ENCODE measurements at regions not wholly inside any gene's neighbourhood (a gene's known extent, or its start where the extent isn't known, plus 50 kb on each side); places are given as distances from the start of the nearest gene placed in this dataset.

DNA sequence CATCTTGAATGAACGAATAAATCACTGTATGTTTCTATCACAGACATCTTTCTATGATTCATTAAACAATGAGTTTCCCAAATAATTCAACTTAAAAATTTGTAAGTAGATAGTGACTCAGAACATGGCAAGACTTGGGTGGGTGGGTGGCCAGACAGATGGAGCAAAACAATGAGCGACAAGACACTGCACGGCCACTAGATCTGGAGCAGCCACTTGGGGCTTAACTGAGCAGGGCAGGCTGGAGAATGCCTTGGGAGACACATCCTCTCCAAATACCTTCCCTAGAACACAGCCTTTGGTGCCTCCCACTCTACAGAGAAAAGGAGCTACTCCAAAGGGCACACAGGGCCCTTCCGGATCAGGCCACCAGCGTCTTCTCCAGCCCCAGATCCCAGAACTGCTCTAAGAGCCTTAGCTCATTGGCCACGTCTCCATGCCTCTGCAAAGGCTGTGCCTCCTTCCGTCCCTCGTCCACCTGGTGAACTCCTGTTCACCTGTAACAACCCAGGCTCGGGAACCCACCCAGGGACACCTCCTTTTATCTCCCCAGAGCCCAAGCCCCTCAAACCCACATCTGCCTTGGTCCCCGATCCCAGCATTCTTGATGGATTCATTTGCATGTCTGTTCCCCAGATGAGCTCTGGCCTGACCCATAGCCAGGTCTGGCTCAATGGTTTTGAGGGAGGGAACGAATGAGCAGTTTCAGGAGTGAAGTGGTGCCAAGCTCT lies 134.9 kb upstream of the IQSEC1 start:
- no peak for DNase-seq

DNA sequence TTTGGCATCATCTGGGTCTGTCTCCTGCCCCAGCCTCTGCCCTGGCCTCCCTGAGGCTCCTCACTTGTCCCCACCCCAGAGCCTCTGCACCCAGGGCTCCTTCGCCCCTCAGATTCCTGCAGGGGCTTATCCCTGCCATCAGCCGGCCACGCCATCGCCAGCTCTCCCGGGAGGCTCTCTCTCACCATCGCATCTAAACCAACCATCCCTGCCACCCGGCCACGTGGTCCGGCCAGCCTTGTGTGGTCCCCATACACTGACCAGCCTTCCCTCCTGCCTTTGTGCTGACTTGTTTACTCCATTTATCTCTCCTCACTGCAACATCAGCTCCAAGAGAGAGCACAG lies 134.3 kb upstream of the IQSEC1 start:
- no peak for DNase-seq

DNA sequence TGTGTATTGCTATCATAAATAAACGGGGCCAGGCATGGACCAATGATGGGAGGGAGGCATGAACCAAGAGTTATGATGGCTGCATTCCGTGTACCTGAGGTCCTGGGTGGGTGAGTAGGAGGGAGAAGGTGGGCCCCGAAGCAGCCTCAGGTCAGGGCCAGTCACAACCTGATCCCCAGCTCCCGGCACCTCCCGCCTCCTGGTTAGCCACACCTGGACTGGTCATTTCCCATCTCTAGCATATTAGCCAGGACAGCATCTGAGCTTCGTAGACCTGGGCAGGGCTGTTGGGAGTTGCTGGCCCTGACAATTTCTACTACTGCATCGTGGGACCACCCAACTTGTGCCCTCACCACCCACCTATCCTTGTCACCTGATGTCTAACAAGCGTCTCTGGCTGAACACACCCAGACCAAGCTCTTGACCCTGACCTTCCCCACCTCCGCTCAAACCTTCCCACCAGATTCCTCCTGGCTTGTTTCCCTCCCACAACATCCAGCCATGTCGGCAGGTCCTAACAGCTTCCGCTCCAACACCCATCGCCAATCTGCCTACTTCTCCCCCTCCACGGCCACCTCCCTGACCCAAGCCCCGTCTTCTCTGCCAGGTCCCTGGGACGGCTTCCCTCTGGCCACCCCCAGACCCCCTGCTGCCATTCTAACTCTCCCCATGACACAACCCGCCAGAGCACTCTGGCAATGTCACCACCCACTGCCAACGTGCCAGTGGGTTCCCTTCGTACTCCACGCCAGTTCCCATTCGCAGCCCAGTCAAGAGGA lies 133.8 kb upstream of the IQSEC1 start:
- no peak for DNase-seq

DNA sequence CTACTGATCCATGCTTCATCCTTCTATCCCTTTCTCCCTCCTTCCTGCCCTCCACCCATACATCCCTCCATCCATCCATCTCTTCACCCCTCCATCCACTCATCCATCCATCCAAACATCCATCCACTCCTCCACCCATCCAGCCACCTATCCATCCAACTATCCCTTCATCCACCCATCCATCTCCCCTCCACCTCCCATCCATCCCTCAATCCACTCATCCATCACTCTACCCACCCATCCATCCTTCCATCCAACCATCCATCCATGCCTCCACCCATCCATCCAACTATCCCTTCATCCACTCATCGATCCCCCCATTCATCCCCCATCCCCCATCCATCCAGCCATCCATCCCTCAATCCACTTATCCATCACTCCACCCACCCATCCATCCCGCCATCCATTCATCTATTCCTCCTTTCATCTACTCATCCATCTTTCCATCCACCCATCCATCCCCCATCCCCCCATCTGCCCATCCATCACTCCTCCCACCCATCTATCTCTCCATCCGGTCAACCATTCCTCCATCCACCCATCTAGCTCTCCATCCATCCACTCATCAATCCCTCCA lies 132.4 kb upstream of the IQSEC1 start:
- no peak for DNase-seq

DNA sequence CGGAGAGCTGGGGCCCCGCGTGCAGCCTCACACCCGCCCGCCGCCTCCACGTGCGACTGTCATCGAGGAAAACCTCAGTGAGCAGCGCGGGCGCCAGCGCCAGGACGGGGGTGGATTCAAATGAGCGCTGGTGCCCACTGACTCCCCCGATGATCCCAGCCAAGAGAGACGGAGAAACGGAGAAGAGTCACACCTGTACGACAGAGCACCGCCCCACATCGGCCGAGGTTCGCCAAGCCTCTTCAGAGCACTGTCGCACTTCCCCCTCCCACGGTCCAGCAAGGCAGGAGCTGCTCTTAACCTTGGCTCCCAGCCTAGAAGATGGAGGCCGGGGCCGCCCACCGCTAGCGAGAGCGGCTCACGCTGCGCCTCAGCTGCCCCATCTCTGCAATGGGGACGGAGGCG lies 130.9 kb upstream of the IQSEC1 start:
- no peak for DNase-seq

DNA sequence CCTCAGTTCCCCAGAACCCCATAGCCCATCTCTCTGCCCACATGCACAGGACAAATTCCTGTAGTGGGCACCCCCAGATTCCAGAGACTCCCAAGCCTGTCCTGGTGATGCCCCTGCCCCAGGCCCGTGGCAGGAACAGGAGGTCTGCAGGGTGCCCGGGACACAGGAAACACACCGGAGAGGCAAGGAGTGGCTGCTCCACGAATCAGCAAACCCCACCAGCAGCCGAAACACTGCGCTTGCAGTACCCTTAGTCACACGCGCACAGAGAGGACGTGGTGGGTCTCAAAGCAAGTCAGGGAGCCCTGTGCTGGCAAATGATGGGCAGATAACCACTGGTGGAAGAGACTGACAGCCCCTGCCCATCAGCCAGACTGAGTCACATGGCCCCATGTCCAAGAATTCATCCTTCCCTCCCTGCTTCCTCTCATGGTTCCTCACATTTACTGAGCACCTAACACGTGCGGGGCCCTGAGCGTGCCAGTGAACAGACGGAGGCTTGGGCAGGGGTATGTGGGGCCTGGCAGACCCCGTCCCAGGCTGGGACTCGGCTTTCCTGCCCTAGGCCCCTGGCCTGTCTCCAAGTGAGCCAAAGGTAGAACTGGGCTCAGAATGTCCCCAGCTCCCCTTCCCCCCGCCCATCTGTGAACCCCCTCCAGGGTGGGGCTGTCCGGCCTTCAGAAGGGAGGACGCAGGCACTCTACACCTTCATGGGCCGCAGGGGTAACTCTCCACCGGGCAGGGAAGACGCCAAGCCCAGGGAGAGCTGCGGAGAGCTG lies 130.4 kb upstream of the IQSEC1 start:
- no peak for DNase-seq

DNA sequence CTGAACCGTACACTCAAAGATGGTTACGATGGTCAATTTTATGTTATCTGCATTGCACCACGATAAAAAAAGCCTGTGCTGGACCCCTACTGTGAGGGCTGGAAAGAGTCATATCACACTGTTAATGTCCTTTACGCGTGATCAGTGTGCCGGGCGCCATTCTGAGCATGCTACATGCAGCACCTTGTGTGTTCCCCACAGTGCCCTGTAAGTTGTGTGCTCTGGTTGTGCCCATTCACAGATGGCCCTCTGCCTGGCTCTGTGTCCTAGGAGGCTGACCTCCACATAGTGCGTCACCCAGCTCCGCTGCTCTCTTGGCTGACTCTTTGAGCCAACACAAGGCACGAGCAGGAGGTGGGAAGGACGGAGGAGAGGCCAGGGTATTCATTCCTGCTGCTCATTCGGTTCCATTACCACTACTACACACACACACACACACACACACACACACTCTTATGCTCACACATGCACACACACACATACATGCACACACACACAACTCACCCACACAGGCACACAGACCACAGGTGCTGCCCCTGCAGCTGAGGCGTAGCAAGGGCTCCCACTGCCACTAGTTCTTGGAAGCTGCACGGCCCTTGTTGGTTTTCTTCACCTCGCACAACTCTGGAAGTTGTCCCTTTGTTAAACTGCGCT lies 129.6 kb upstream of the IQSEC1 start:
- DNase-seq = no peak

DNA sequence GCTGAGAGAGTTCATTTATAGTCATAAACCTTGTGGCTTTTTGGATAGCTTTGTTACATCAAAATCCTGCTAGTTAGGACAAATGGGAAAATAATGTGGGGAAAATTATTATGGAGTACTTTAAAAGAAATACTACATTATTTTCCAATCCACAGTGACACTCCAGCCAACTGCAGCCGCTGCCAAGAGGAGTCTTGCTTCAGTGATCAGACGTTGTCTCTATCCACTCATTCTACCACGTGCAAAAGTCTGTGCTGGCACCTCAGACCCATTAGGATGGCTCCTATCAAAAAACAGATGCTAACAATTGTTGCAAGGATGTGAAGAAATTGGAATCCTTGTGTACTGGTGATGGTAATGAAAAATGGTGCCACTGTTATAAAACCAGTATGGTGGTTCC lies 128.6 kb upstream of the IQSEC1 start:
- no peak for DNase-seq

DNA sequence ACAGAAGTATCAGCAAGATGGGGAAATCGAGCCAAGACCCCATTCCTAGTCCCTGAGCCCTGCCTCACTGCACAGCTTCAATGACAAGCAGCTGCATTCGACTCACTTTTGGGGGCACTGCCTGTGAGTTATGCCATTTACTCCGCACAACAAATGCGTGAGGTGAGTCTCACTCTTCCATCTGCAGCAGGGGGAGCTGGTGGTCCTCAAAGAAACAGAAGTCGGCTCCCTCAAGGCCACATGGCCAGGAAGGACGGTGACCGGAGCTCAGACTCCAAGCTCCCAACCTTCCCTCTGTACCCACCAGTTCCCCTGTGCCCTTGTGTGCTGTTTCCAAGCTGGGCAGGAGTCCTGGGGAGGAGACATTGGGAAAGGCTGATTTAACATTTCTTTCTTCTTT lies 127.7 kb upstream of the IQSEC1 start:
- DNase-seq = no peak

DNA sequence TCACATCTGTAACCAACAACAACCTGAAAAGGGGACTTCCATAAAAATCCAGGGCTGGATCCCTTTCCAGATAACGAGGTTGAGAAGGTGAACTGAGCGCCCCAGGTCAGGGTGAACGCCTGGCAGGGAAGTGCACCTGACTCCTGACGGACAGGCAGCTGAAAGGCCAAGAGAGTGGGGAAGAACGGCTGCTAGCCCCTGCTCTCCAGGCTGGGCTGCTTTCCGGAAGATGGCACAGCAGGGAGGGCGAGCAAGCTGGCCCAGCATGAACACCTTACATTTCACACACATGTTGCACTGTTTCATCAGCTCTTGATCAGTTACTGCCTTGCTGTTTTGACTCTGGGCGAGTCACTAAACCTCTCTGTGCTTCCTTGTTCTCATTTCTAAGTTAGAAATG lies 127.2 kb upstream of the IQSEC1 start:
- no peak for DNase-seq

DNA sequence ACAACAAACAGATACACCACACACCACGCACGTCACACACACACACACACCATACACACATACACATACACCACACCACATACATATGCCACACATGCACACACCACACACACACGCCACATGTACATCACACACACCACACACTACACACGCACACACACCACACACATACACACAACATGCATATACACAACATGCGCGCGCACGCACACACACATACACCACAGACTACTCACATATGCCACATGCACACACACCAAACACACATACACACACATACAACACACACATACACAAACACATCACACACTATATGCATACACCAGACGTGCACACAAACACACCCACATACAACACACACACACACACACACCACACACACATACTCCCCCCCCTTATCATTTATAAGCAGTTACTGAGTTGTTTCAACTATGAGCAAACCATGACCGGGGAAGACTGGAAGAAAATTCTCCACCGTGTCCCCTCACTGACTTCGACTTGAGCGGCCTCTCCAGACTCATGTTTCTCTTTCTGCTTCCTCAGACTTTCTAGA lies 126.7 kb upstream of the IQSEC1 start:
- DNase-seq = no peak

DNA sequence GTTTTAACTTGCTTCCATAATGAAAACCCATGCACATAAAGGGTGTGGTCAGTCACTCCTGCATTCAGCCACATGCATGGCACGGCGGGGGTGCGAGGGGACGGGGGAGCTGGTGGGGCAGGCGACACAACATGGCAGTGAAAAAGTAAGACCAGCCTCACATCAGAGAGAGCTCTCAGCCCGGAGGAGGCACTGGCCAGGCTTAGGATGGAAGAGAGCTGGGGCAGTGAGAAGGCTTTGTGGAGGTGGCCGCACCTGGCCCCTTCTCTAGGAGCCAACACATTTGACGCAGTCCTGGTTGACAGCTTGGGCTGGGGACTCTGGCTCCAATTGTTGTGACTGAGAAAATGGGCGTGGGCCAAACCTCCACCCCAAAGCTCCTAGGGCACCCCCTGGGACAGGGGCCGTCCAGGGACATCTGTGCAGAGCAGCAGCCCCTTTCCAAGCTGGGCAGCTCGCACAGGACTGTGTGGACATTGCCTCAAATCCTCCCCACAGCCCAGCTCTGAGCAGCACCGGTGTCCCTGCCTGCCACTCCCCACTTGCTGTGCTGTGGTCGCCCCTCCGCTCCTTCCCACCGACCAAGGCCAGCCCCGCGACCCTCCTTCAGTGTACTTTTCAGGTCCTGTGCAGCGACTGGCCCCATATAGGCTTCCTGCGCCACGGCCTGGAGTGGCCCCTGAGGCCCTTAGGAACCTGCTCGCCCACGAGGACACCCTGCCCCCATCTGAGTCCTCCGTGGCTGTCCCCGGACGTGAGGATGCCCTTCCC lies 126.0 kb upstream of the IQSEC1 start:
- no peak for DNase-seq

DNA sequence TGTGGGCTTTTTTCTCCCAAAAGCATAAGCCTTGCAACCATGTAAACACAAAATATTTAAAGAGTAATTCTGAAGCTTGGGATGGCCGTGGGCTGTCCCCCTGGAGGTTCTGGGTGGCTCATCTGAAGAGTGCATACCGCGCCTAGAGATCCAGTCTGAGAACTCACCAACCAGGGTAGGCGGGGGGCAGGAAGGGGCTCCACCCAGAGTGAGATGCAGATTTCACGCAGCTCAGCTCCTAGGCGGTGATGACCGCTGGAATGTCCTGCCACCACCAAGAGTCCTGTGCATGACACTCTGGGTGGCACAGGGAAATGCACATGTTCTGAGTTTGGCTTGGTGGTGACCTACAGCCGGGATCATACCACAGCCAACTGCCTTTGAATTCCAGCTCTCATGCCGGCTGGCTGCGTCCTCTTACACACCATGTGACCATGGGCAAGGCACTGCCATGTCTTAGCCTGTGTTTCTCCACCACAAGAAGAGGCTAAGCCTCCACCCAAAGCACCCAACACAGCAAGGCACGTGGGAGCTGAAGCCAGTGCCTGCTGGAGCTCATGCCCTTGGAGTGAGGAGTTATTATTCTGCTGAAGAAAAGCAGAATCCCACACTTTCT lies 125.1 kb upstream of the IQSEC1 start:
- no peak for DNase-seq

DNA sequence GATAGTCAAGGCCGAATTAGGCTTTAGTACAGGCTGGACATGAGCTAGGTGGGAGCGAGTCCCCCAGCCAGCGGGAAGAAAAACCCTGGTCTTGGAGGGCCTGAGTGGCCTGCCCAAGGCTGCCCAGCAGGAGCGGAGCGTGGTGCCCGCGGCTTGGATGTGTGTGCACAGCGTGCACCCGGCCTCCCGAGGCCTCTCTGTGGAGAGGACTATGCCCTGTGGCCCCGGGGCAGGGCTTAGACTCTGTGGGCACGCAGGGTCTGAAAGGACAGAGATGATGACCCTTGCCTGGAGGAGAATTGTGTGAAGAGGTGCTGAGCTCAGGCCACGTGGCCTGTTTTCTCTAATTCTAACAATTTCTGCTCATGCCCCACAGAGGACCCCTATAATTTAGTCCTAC lies 124.6 kb upstream of the IQSEC1 start:
- DNase-seq = no peak

DNA sequence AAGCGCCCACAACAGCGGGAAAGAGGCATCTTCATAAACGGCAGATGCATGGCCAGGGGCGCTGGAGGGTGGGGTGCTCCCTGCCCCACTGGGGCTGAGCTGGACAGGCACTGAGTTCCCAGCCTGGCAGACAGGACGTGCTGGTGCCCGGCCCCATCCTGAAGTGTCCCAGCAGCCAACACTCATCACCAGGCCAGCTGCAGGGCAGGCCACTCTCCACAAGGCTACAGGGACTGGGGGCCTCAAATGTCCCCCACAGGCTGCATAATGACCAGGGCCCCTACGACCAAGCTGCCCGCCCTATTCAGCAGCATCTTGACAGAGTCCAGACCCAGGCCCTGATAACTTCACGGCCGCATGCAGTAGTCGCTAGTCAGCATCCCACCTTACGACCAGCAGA lies 124.1 kb upstream of the IQSEC1 start:
- DNase-seq = no peak

DNA sequence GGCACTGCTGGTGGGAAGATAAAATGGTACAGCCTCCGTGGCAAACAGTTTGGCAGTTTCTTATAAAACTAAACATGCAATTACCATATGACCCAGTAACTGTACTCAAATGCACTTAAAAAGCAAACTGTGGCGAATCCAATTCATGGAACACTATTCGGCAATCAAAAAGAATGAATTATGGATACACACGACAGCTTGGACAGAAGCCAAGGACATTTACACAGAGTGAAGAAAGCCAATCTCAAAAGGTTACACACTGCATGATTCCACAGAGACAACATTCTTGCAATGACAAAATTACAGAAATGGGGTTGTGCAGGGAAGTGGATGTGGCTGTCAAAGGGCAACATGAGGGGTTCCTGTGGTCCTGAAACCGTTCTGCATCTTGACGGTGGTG lies 122.1 kb upstream of the IQSEC1 start:
- DNase-seq = no peak

DNA sequence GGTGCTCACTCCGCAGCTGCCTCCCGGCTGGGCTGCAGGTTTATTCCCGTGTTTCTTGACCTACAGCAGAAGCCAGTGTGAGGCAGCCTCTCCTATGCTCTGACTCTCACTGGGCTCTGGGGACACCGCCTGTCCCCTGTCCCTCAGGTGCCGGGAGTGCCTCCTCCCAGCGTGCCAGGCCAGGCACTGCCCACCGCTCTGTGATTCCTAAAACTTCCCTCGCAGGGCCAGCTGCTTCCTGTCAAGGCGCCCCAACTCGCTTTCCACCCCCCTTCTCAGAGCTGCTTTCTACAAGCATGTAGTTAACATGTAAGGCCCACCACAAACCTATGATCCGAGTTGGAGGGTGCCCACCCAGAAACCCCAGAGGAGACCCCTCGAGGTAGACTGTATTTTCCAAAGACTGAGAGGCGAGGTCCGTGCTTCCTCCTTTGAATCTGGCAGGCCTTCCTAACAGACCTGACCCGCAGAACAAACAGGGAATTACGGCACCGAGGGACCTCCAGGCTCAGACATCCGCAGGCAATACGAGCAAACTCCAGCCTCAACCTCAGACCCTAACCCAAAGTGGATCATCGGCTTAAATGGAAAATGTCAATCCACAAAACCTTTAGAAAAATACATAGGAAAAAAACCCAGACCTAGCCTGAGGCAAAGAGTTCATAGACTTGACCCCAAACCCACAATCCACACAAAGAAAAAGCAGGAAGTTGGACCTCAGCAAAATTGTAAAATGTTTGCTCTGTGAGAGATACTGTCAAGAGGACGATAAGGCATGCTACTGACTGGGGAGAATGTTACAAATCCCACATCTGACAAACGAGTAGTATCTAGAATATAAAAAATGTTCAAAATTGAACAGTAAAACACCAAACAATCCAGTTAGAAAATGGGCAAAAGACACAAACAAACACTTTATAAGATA lies 121.3 kb upstream of the IQSEC1 start:
- DNase-seq = no peak

DNA sequence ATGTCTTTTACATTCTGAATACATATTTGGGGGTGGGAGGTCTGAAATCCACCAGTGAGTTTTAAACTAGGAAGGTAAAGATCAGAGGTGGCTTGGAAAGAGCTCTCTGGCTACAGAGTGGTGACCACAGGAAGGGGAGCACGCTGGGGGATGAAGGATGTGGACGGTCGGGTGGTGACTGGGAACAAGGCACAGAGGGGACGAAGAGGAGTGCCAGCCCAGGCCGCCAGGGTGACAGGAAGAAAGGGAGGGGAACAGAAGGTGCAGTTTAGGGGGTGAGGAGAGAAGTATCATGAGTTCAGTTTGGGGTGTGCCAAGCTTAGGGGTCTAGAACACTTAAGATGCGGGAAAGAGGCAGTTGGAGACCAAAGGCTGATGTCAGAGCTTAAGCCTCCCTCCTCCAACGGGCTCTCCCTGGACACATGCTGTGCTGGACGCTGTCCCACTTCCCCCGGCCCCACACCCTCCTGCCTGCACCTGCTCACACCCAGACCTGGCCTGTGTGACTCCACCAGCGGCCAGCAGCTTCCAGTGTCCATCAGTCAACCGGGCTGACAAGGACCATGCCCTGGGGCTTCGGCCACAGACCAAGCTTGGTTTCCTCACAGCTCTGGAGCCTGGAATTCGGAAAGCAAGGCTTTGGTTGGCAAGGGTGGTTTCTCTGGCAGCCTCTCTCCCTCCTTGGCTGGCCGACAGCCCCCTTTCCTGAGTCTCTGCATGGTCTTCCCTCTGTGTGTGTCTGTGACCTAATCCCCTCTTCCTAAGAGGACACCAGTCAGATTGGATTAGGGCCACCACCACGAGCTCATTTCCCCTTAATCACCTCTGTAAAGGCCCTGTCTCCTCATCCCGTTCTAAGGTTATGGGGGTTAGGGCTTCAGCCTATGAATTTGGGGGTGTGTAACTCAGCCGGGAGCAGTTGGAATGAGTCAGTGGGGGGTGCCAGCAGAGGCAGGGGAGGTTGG lies 120.4 kb upstream of the IQSEC1 start:
- DNase-seq = no peak

Data from CD4-positive, alpha-beta T cell treated with Interleukin-17A for 4 hours (primary cell).